ENCODE measurements at regions not wholly inside any gene's neighbourhood (a gene's known extent, or its start where the extent isn't known, plus 50 kb on each side); places are given as distances from the start of the nearest gene placed in this dataset.

GRCh38 chr2:120441744-120442471, 96.0 kb downstream of the INHBB start:
- no peak for ATAC-seq

GRCh38 chr2:120442541-120442922, 96.6 kb downstream of the INHBB start:
- ATAC-seq, result no peak

- ATAC-seq, result peak; percentile 29 to 31
Measured at GRCh38 chr2:120442923-120443571, 97.1 kb downstream of the INHBB start.

- no peak for ATAC-seq
Measured at GRCh38 chr2:120443946-120444345, 98.0 kb downstream of the INHBB start.

- ATAC-seq, result no peak
Measured at GRCh38 chr2:120444691-120445240, 98.8 kb downstream of the INHBB start.

- ATAC-seq, result no peak
Measured at GRCh38 chr2:120445449-120446143, 99.7 kb downstream of the INHBB start.

- ATAC-seq, result no peak
Measured at GRCh38 chr2:120446236-120447126, 100.5 kb downstream of the INHBB start.

GRCh38 chr2:120447127-120447785, 101.3 kb downstream of the INHBB start:
- ATAC-seq, result no peak

GRCh38 chr2:120448436-120448835, 102.5 kb downstream of the INHBB start:
- no peak for ATAC-seq

GRCh38 chr2:120448961-120449810, 103.2 kb downstream of the INHBB start:
- ATAC-seq, result no peak

GRCh38 chr2:120450196-120450820, 104.4 kb downstream of the INHBB start:
- ATAC-seq, result no peak

GRCh38 chr2:120451334-120451733, 105.4 kb downstream of the INHBB start:
- no peak for ATAC-seq

GRCh38 chr2:120452131-120452530, 106.2 kb downstream of the INHBB start:
- ATAC-seq, result no peak

- no peak for ATAC-seq
Measured at GRCh38 chr2:120452945-120453634, 107.2 kb downstream of the INHBB start.

GRCh38 chr2:120453635-120453998, 107.7 kb downstream of the INHBB start:
- no peak for ATAC-seq

GRCh38 chr2:120454654-120455385, 108.9 kb downstream of the INHBB start:
- ATAC-seq, result no peak

- no peak for ATAC-seq
Measured at GRCh38 chr2:120455390-120455789, 109.5 kb downstream of the INHBB start.

GRCh38 chr2:120456867-120457266, 110.9 kb downstream of the INHBB start:
- ATAC-seq, result no peak

- ATAC-seq, result no peak
Measured at GRCh38 chr2:120460511-120460910, 114.6 kb downstream of the INHBB start.
